ENCODE measurements at regions not wholly inside any gene's neighbourhood (a gene's known extent, or its start where the extent isn't known, plus 50 kb on each side); places are given as distances from the start of the nearest gene placed in this dataset.

GRCh38 chr10:90222372-90222771 is 521.0 kb downstream of the KIF20B start:
- Histone ChIP-seq H3K27ac (ENCODE audit: low read depth in 2 of 2, low read length in 2 of 2) (no peak overlapping the region), H3K36me3 (ENCODE audit: control insufficient read depth in 2 of 3, insufficient read depth in 3 of 3, low read length in 3 of 3) (no peaks in the 10 kb centered on the region), H3K9me3 (ENCODE audit: control insufficient read depth in 2 of 3, insufficient read depth in 1 of 3, low read length in 3 of 3) (no peaks in the 10 kb centered on the region), H3K9ac (ENCODE audit: low read length in 3 of 3) (no peak overlapping the region), H3K27me3 (ENCODE audit: control insufficient read depth, insufficient read depth, low read length) (no peaks in the 10 kb centered on the region), H3K4me1 (ENCODE audit: control insufficient read depth in 2 of 3, insufficient read depth in 2 of 3, low read depth in 1 of 3, low read length in 3 of 3) (no peaks in the 10 kb centered on the region), H3K4me3 (ENCODE audit: low read length in 3 of 3) (no peak overlapping the region)
- FAIRE-seq (no peak), DNase-seq (peak in 2 of 5 donors; percentile 12 to 37)
- no peak for TF ChIP-seq CTCF (IDR thresholded peaks at IDR 0.05; ENCODE audit: borderline replicate concordance, extremely low read depth, insufficient read depth)
- intact Hi-C loops (cut with DNase I), result no loop called here

GRCh38 chr10:90222939-90223338 is 521.5 kb downstream of the KIF20B start:
- TF ChIP-seq CTCF (IDR thresholded peaks at IDR 0.05; ENCODE audit: borderline replicate concordance, extremely low read depth, insufficient read depth), result no peak
- no peaks in the 10 kb centered on the region for H3K4me1 ChIP-seq (ENCODE audit: control insufficient read depth in 2 of 3, insufficient read depth in 2 of 3, low read depth in 1 of 3, low read length in 3 of 3)
- no peaks in the 10 kb centered on the region for H3K9me3 ChIP-seq (ENCODE audit: control insufficient read depth in 2 of 3, insufficient read depth in 1 of 3, low read length in 3 of 3)
- no peaks in the 10 kb centered on the region for H3K27me3 ChIP-seq (ENCODE audit: control insufficient read depth, insufficient read depth, low read length)
- no peak overlapping the region for H3K9ac ChIP-seq (ENCODE audit: low read length in 3 of 3)
- no peaks in the 10 kb centered on the region for H3K36me3 ChIP-seq (ENCODE audit: control insufficient read depth in 2 of 3, insufficient read depth in 3 of 3, low read length in 3 of 3)
- DNase-seq (no peak), FAIRE-seq (no peak)
- H3K4me3 ChIP-seq (ENCODE audit: low read length in 3 of 3), result no peak overlapping the region
- H3K27ac ChIP-seq (ENCODE audit: low read depth in 2 of 2, low read length in 2 of 2), result no peak overlapping the region
- intact Hi-C loops (cut with DNase I), result no loop called here

- DNase-seq (no peak), FAIRE-seq (no peak)
- intact Hi-C loops (cut with DNase I), result no loop called here
- no peak for TF ChIP-seq CTCF (IDR thresholded peaks at IDR 0.05; ENCODE audit: borderline replicate concordance, extremely low read depth, insufficient read depth)
- Histone ChIP-seq H3K9me3 (ENCODE audit: control insufficient read depth in 2 of 3, insufficient read depth in 1 of 3, low read length in 3 of 3) (no peaks in the 10 kb centered on the region), H3K4me1 (ENCODE audit: control insufficient read depth in 2 of 3, insufficient read depth in 2 of 3, low read depth in 1 of 3, low read length in 3 of 3) (no peaks in the 10 kb centered on the region), H3K27me3 (ENCODE audit: control insufficient read depth, insufficient read depth, low read length) (no peaks in the 10 kb centered on the region), H3K9ac (ENCODE audit: low read length in 3 of 3) (no peak overlapping the region), H3K4me3 (ENCODE audit: low read length in 3 of 3) (no peak overlapping the region), H3K27ac (ENCODE audit: low read depth in 2 of 2, low read length in 2 of 2) (no peak overlapping the region), H3K36me3 (ENCODE audit: control insufficient read depth in 2 of 3, insufficient read depth in 3 of 3, low read length in 3 of 3) (no peaks in the 10 kb centered on the region)
Observed at GRCh38 chr10:90224791-90225566, 523.6 kb downstream of the KIF20B start.

- FAIRE-seq (no peak), DNase-seq (no peak)
- H3K36me3 ChIP-seq (ENCODE audit: control insufficient read depth in 2 of 3, insufficient read depth in 3 of 3, low read length in 3 of 3), result no peaks in the 10 kb centered on the region
- no peaks in the 10 kb centered on the region for H3K9me3 ChIP-seq (ENCODE audit: control insufficient read depth in 2 of 3, insufficient read depth in 1 of 3, low read length in 3 of 3)
- intact Hi-C loops (cut with DNase I), result no loop called here
- H3K9ac ChIP-seq (ENCODE audit: low read length in 3 of 3), result no peak overlapping the region
- H3K27ac ChIP-seq (ENCODE audit: low read depth in 2 of 2, low read length in 2 of 2), result no peak overlapping the region
- no peaks in the 10 kb centered on the region for H3K4me1 ChIP-seq (ENCODE audit: control insufficient read depth in 2 of 3, insufficient read depth in 2 of 3, low read depth in 1 of 3, low read length in 3 of 3)
- H3K27me3 ChIP-seq (ENCODE audit: control insufficient read depth, insufficient read depth, low read length), result no peaks in the 10 kb centered on the region
- no peak for TF ChIP-seq CTCF (IDR thresholded peaks at IDR 0.05; ENCODE audit: borderline replicate concordance, extremely low read depth, insufficient read depth)
- H3K4me3 ChIP-seq (ENCODE audit: low read length in 3 of 3), result no peak overlapping the region
Observed at GRCh38 chr10:90226517-90226916, 525.1 kb downstream of the KIF20B start.

Data from kidney (tissue), 13 donors.